GM12875 (cell line): ENCODE measurements at regions not wholly inside any gene's neighbourhood (a gene's known extent, or its start where the extent isn't known, plus 50 kb on each side); places are given as distances from the start of the nearest gene placed in this dataset.
"Not testable (repeated sequence)": the region's sequence is repeated elsewhere in the genome, so short reads cannot be mapped to it uniquely, and the experiment has no call there.

Experiments used
- H3K4me3 ChIP-seq: one replicate; pipeline ENCODE4 v1.5.1; 2011; ENCODE audit warnings: low read depth, low read length, control low read depth
- TF ChIP-seq, protein P1 (sequence below): IDR thresholded peaks from 2 replicates; pipeline ENCODE4 v1.5.1; 2011; ENCODE audit warnings: low read depth, mild to moderate bottlenecking, control low read depth, inconsistent platforms, low read length, moderate library complexity, borderline replicate concordance; ENCODE audit not compliant: insufficient read depth

GRCh38 chr14:84937016-84937415, 592.9 kb upstream of the FLRT2 start:
- TF ChIP-seq, protein P1, sequence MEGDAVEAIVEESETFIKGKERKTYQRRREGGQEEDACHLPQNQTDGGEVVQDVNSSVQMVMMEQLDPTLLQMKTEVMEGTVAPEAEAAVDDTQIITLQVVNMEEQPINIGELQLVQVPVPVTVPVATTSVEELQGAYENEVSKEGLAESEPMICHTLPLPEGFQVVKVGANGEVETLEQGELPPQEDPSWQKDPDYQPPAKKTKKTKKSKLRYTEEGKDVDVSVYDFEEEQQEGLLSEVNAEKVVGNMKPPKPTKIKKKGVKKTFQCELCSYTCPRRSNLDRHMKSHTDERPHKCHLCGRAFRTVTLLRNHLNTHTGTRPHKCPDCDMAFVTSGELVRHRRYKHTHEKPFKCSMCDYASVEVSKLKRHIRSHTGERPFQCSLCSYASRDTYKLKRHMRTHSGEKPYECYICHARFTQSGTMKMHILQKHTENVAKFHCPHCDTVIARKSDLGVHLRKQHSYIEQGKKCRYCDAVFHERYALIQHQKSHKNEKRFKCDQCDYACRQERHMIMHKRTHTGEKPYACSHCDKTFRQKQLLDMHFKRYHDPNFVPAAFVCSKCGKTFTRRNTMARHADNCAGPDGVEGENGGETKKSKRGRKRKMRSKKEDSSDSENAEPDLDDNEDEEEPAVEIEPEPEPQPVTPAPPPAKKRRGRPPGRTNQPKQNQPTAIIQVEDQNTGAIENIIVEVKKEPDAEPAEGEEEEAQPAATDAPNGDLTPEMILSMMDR = no peak

GRCh38 chr14:84937449-84937848, 592.5 kb upstream of the FLRT2 start:
- no peak overlapping the region for H3K4me3 ChIP-seq
- TF ChIP-seq, protein P1 = no peak

More at GRCh38 chr14:84937016-84937415, 592.9 kb upstream of the FLRT2 start:
- no peak overlapping the region for H3K4me3 ChIP-seq

GRCh38 chr14:84944901-84945300, 585.0 kb upstream of the FLRT2 start:
- H3K4me3 ChIP-seq = not testable (repeated sequence)

GRCh38 chr14:84959851-84960520, 570.0 kb upstream of the FLRT2 start:
- TF ChIP-seq, protein P1 = no peak
- H3K4me3 ChIP-seq = no peak overlapping the region

DNA sequence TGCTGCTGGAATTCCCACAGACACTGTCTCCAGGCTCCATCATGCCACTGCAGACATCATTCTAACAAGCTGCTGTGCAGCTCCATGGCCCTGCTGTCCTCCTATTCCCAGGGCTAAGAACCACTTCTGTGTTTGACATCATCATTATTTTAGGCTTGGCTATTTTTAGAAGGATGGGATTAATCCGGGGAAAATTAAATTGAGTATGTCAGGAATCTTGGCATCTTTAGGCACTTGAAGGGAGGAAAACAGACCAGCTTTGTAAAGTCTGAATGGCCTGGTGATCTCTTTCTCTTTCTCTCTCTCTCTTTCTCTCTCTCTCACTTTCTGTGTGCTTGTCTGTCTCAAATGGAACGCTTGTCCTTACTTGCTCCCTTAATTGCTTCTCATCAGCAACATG, 568.3 kb upstream of the FLRT2 start:
- TF ChIP-seq, protein P1 = no peak
- no peak overlapping the region for H3K4me3 ChIP-seq

DNA sequence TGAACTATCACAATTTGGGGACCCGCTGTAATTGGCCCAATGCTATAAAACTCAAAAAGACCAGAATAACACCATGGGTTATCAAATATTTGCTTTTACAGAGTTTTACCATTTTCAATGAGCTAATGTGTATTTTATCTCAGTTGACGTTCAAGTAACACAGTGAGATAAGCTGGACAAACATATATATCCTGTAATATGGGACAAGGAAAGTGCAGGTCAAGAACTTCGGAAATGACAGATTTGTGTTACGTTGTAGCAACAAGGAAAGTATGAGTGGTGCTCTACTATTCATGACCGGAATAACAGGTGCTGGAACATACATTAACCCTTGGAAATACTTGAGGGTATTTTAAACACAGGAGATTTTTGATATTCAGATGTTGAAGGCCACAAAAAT, 566.4 kb upstream of the FLRT2 start:
- TF ChIP-seq, protein P1 = no peak
- H3K4me3 ChIP-seq = no peak overlapping the region

GRCh38 chr14:84965279-84965678, 564.7 kb upstream of the FLRT2 start:
- no peak overlapping the region for H3K4me3 ChIP-seq
- TF ChIP-seq, protein P1 = no peak
